ENCODE measurements at regions not wholly inside any gene's neighbourhood (a gene's known extent, or its start where the extent isn't known, plus 50 kb on each side); places are given as distances from the start of the nearest gene placed in this dataset.
"Not testable (repeated sequence)": the region's sequence is repeated elsewhere in the genome, so short reads cannot be mapped to it uniquely, and the experiment has no call there.

GRCh38 chrX:3830020-3830419 is 116.6 kb upstream of the PRKX start:
- intact Hi-C loops (cut with DNase I; ENCODE audit: low total_unique reads); H3K4me3 ChIP-seq (ENCODE audit: low read depth, poor library complexity, severe bottlenecking); DNase-seq (ENCODE audit: low spot score in 2 of 2): not testable (repeated sequence)
- no CpG with 5 or more reads among the region's 9 CpGs for WGBS, 2 donors

- DNase-seq (ENCODE audit: low spot score in 2 of 2): peak in 1 of 2 donors; percentile 53
- H3K4me3 ChIP-seq (ENCODE audit: low read depth, poor library complexity, severe bottlenecking); intact Hi-C loops (cut with DNase I; ENCODE audit: low total_unique reads): not testable (repeated sequence)
- WGBS, 2 donors: 43 to 70% methylated on average over 2 to 5 of the region's 12 CpGs
Observed at GRCh38 chrX:3829041-3829531, 115.6 kb upstream of the PRKX start.

- 48 to 68% methylated on average over 13 to 14 of the region's 20 CpGs for WGBS, 2 donors
- intact Hi-C loops (cut with DNase I; ENCODE audit: low total_unique reads): not testable (repeated sequence)
Observed at GRCh38 chrX:3828378-3829040, 115.1 kb upstream of the PRKX start.

GRCh38 chrX:3824008-3824407 is 110.6 kb upstream of the PRKX start:
- DNase-seq (ENCODE audit: low spot score in 2 of 2); H3K4me3 ChIP-seq (ENCODE audit: low read depth, poor library complexity, severe bottlenecking); intact Hi-C loops (cut with DNase I; ENCODE audit: low total_unique reads): not testable (repeated sequence)
- WGBS, 2 donors: no CpG with 5 or more reads among the region's 5 CpGs

More at GRCh38 chrX:3828378-3829040, 115.1 kb upstream of the PRKX start:
- not testable (repeated sequence) for DNase-seq (ENCODE audit: low spot score in 2 of 2); H3K4me3 ChIP-seq (ENCODE audit: low read depth, poor library complexity, severe bottlenecking)

GRCh38 chrX:3820167-3820566 is 106.7 kb upstream of the PRKX start:
- H3K4me3 ChIP-seq (ENCODE audit: low read depth, poor library complexity, severe bottlenecking): no peak overlapping the region
- TF ChIP-seq, protein P1, sequence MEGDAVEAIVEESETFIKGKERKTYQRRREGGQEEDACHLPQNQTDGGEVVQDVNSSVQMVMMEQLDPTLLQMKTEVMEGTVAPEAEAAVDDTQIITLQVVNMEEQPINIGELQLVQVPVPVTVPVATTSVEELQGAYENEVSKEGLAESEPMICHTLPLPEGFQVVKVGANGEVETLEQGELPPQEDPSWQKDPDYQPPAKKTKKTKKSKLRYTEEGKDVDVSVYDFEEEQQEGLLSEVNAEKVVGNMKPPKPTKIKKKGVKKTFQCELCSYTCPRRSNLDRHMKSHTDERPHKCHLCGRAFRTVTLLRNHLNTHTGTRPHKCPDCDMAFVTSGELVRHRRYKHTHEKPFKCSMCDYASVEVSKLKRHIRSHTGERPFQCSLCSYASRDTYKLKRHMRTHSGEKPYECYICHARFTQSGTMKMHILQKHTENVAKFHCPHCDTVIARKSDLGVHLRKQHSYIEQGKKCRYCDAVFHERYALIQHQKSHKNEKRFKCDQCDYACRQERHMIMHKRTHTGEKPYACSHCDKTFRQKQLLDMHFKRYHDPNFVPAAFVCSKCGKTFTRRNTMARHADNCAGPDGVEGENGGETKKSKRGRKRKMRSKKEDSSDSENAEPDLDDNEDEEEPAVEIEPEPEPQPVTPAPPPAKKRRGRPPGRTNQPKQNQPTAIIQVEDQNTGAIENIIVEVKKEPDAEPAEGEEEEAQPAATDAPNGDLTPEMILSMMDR (IDR thresholded peaks at IDR 0.05): no peak
- TF ChIP-seq POLR2A (IDR thresholded peaks at IDR 0.05): no peak
- WGBS, 2 donors: 62 to 83% methylated on average over 4 of the region's 4 CpGs
- intact Hi-C loops (cut with DNase I; ENCODE audit: low total_unique reads): no loop called here
- DNase-seq (ENCODE audit: low spot score in 2 of 2): no peak

DNA sequence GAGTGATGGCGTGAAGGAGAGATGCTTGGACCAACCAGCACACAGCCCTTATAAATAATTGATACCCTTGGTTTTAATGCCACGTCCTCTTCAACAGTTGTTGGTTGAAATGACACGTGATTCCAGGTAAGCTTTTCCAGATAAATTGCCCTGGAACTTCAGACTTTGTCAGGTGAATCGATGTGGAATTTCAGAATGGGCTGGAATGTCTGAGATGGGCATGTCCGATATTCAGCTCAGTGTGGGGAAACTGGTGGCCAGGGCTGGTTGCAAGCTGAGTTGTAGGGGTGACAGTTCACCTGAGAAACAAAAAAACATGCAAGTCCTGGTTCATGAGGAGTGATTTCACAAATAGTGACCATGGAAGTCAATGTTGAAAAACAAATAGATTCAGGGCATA is 104.0 kb upstream of the PRKX start:
- DNase-seq (ENCODE audit: low spot score in 2 of 2); H3K4me3 ChIP-seq (ENCODE audit: low read depth, poor library complexity, severe bottlenecking); intact Hi-C loops (cut with DNase I; ENCODE audit: low total_unique reads): not testable (repeated sequence)
- WGBS, 2 donors: 84 to 95% methylated on average over 5 of the region's 5 CpGs

GRCh38 chrX:3815896-3816664 is 102.6 kb upstream of the PRKX start:
- no peak for TF ChIP-seq POLR2A (IDR thresholded peaks at IDR 0.05)
- TF ChIP-seq, protein P1 (IDR thresholded peaks at IDR 0.05): no peak
- peak; percentile 22 to 93 for DNase-seq (ENCODE audit: low spot score in 2 of 2)
- WGBS, 2 donors: 0 to 6% methylated on average over 7 to 27 of the region's 50 CpGs
- intact Hi-C loops (cut with DNase I; ENCODE audit: low total_unique reads): no loop called here
- peak overlapping the region; percentile 48 for H3K4me3 ChIP-seq (ENCODE audit: low read depth, poor library complexity, severe bottlenecking)

- intact Hi-C loops (cut with DNase I; ENCODE audit: low total_unique reads): no loop called here
- no peak for DNase-seq (ENCODE audit: low spot score in 2 of 2)
Observed at GRCh38 chrX:3811331-3812311, 98.2 kb upstream of the PRKX start.

More at GRCh38 chrX:3811331-3812311, 98.2 kb upstream of the PRKX start:
- TF ChIP-seq, protein P1 (IDR thresholded peaks at IDR 0.05): no peak
- no peak for TF ChIP-seq POLR2A (IDR thresholded peaks at IDR 0.05)
- no peak overlapping the region for H3K4me3 ChIP-seq (ENCODE audit: low read depth, poor library complexity, severe bottlenecking)
- WGBS, 2 donors: 29 to 62% methylated on average over 15 to 16 of the region's 16 CpGs

Measured in lower leg skin (tissue), 4 donors.